DOHH2 (cell line): ENCODE measurements at regions not wholly inside any gene's neighbourhood (a gene's known extent, or its start where the extent isn't known, plus 50 kb on each side); places are given as distances from the start of the nearest gene placed in this dataset.
"Not testable (repeated sequence)": the region's sequence is repeated elsewhere in the genome, so short reads cannot be mapped to it uniquely, and the experiment has no call there.

Source experiments
- H3F3A ChIP-seq: fragments of 200-600 bp; sonication (generic), shearing (Covaris generic); 2 replicates; pipeline ENCODE4 v1.6.0; 2016; ENCODE audit warnings: antibody characterized with exemption, mild to moderate bottlenecking; ENCODE audit not compliant: control insufficient read depth, insufficient read depth
- H3K27ac ChIP-seq: fragments of 200-600 bp; sonication (generic); 2 replicates; pipeline ENCODE4 v1.5.1; 2014; ENCODE audit warnings: low read depth, mild to moderate bottlenecking, low read length, moderate library complexity
- H3K27me3 ChIP-seq: fragments of 200-600 bp; sonication (generic); 2 replicates; pipeline ENCODE4 v1.6.1; 2014; ENCODE audit warnings: mild to moderate bottlenecking, low read length, mixed read lengths; ENCODE audit not compliant: control insufficient read depth
- H3K36me3 ChIP-seq: fragments of 200-600 bp; sonication (generic); 2 replicates; pipeline ENCODE4 v1.6.1; 2014; ENCODE audit warnings: mild to moderate bottlenecking, low read length, moderate library complexity, mixed read lengths; ENCODE audit not compliant: control insufficient read depth
- H3K4me1 ChIP-seq: fragments of 200-600 bp; sonication (generic); 2 replicates; pipeline ENCODE4 v1.6.1; 2014; ENCODE audit warnings: mild to moderate bottlenecking, low read length, mixed read lengths; ENCODE audit not compliant: control insufficient read depth
- H3K4me2 ChIP-seq: fragments of 200-600 bp; sonication (generic); 2 replicates; pipeline ENCODE4 v1.6.0; 2014; ENCODE audit warnings: mild to moderate bottlenecking, low read length, moderate library complexity
- H3K4me3 ChIP-seq: fragments of 200-600 bp; sonication (generic); 2 replicates; pipeline ENCODE4 v1.5.1; 2014; ENCODE audit warnings: mild to moderate bottlenecking, low read length, mixed read lengths
- H3K79me2 ChIP-seq: fragments of 200-600 bp; sonication (generic); 2 replicates; pipeline ENCODE4 v1.6.1; 2014; ENCODE audit warnings: mild to moderate bottlenecking, low read length, mixed read lengths; ENCODE audit not compliant: control insufficient read depth
- H3K9me2 ChIP-seq: fragments of 200-600 bp; sonication (generic); replicated peaks from 2 replicates; pipeline ENCODE4 v1.6.1; 2014; ENCODE audit warnings: mild to moderate bottlenecking, low read length, mixed read lengths; ENCODE audit not compliant: control insufficient read depth
- H3K9me3 ChIP-seq: fragments of 200-600 bp; sonication (generic); 2 replicates; pipeline ENCODE4 v1.6.1; 2014; ENCODE audit warnings: antibody characterized with exemption, low read length, mixed read lengths; ENCODE audit not compliant: control insufficient read depth, insufficient read depth
- H4K20me1 ChIP-seq: fragments of 200-600 bp; sonication (generic); 2 replicates; pipeline ENCODE4 v1.6.0; 2014; ENCODE audit warnings: low read depth, mild to moderate bottlenecking, antibody characterized with exemption, low read length, moderate library complexity; ENCODE audit not compliant: control insufficient read depth, insufficient read depth
- CTCF ChIP-seq: fragments of 200-600 bp; sonication (generic); IDR thresholded peaks from one replicate; pipeline ENCODE4 v1.5.1; 2014; ENCODE audit warnings: antibody characterized with exemption, mild to moderate bottlenecking, low read depth, low read length; ENCODE audit not compliant: poor library complexity, severe bottlenecking
- EZH2phosphoT487 ChIP-seq: fragments of 200-600 bp; sonication (generic); IDR thresholded peaks from 2 replicates; pipeline ENCODE4 v1.6.1; 2017; ENCODE audit warnings: borderline replicate concordance, mild to moderate bottlenecking, antibody characterized with exemption, low read length, moderate library complexity, mixed read lengths

GRCh38 chrX:84796321-84796720 is 207.4 kb upstream of the APOOL start:
- H3K36me3 ChIP-seq = no peaks in the 10 kb centered on the region
- no peaks in the 10 kb centered on the region for H3K9me3 ChIP-seq
- no peaks in the 10 kb centered on the region for H3K4me1 ChIP-seq
- no peaks in the 10 kb centered on the region for H4K20me1 ChIP-seq
- no peaks in the 10 kb centered on the region for H3F3A ChIP-seq
- TF ChIP-seq EZH2phosphoT487 (no peak), CTCF (no peak)
- H3K27me3 ChIP-seq = no peaks in the 10 kb centered on the region
- H3K27ac ChIP-seq = no peak overlapping the region
- no peaks in the 10 kb centered on the region for H3K79me2 ChIP-seq
- H3K9me2 ChIP-seq = no peaks in the 10 kb centered on the region
- no peak overlapping the region for H3K4me3 ChIP-seq
- no peak overlapping the region for H3K4me2 ChIP-seq

GRCh38 chrX:84830836-84831235 is 172.8 kb upstream of the APOOL start:
- no peaks in the 10 kb centered on the region for H3K9me3 ChIP-seq
- no peak overlapping the region for H3K4me2 ChIP-seq

GRCh38 chrX:84846541-84846940 is 157.1 kb upstream of the APOOL start:
- H3K79me2 ChIP-seq, H3K4me2 ChIP-seq, H3K9me2 ChIP-seq, H3K4me1 ChIP-seq, H4K20me1 ChIP-seq, H3K27ac ChIP-seq, H3K4me3 ChIP-seq, H3F3A ChIP-seq, H3K36me3 ChIP-seq, H3K27me3 ChIP-seq, H3K9me3 ChIP-seq: not testable (repeated sequence)

More at GRCh38 chrX:84830836-84831235, 172.8 kb upstream of the APOOL start:
- no peaks in the 10 kb centered on the region for H4K20me1 ChIP-seq
- no peaks in the 10 kb centered on the region for H3K79me2 ChIP-seq
- H3F3A ChIP-seq = no peaks in the 10 kb centered on the region
- no peaks in the 10 kb centered on the region for H3K4me1 ChIP-seq
- no peaks in the 10 kb centered on the region for H3K36me3 ChIP-seq
- H3K9me2 ChIP-seq = no peaks in the 10 kb centered on the region
- H3K4me3 ChIP-seq = no peak overlapping the region
- no peak overlapping the region for H3K27ac ChIP-seq
- TF ChIP-seq CTCF (no peak), EZH2phosphoT487 (no peak)
- H3K27me3 ChIP-seq = no peaks in the 10 kb centered on the region

GRCh38 chrX:84851183-84851582 is 152.5 kb upstream of the APOOL start:
- H3F3A ChIP-seq, H4K20me1 ChIP-seq, H3K4me1 ChIP-seq, H3K27me3 ChIP-seq, H3K36me3 ChIP-seq, H3K27ac ChIP-seq, H3K9me2 ChIP-seq, H3K79me2 ChIP-seq, H3K9me3 ChIP-seq, H3K4me2 ChIP-seq, H3K4me3 ChIP-seq: not testable (repeated sequence)

- H3K4me2 ChIP-seq, H3K4me1 ChIP-seq, H3K27ac ChIP-seq, H3K9me3 ChIP-seq, H3K79me2 ChIP-seq, H4K20me1 ChIP-seq, H3K27me3 ChIP-seq, H3K36me3 ChIP-seq, H3F3A ChIP-seq, H3K4me3 ChIP-seq, H3K9me2 ChIP-seq: not testable (repeated sequence)
Measured at GRCh38 chrX:84856791-84857190, 146.9 kb upstream of the APOOL start.

- H4K20me1 ChIP-seq, H3K9me3 ChIP-seq, H3K4me3 ChIP-seq, H3K79me2 ChIP-seq, H3F3A ChIP-seq, H3K4me2 ChIP-seq, H3K4me1 ChIP-seq, H3K27ac ChIP-seq, H3K9me2 ChIP-seq, H3K36me3 ChIP-seq, H3K27me3 ChIP-seq: not testable (repeated sequence)
Measured at GRCh38 chrX:84858771-84859170, 144.9 kb upstream of the APOOL start.
